ENCODE measurements at regions not wholly inside any gene's neighbourhood (a gene's known extent, or its start where the extent isn't known, plus 50 kb on each side); places are given as distances from the start of the nearest gene placed in this dataset.

DNA sequence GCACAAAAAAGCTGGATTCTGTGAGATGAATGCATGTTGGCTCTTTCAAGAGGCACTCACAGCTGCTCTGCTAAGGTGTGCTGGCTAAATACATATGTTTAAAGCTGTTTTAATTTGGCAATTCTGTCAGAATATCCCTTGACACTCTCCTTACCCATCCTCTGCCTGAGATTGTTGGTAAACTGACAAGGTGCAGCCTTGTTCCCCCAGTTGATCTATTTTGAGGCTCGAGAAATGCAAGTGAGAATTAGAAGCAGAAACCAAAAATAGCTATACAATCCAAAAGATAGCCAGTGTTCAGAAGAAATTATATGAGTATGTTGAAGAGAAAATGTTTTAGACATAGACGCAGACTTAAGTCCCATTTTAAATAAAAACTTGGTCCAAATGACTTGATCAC, 971.7 kb upstream of the GYPC start:
- no peaks in the 10 kb centered on the region for H3K36me3 ChIP-seq (ENCODE audit: insufficient read depth, low read depth, low read length)
- no peaks in the 10 kb centered on the region for H3K4me1 ChIP-seq (ENCODE audit: insufficient read depth, low read length)
- no peak overlapping the region for H3K4me3 ChIP-seq (ENCODE audit: low read length)
- H3K9ac ChIP-seq (ENCODE audit: low read depth, low read length) = no peak overlapping the region
- H3K9me3 ChIP-seq (ENCODE audit: insufficient read depth, low read depth, low read length) = no peaks in the 10 kb centered on the region
- H3K27ac ChIP-seq (ENCODE audit: low read length) = no peak overlapping the region
- H3K27me3 ChIP-seq (ENCODE audit: insufficient read depth, low read length) = no peaks in the 10 kb centered on the region

DNA sequence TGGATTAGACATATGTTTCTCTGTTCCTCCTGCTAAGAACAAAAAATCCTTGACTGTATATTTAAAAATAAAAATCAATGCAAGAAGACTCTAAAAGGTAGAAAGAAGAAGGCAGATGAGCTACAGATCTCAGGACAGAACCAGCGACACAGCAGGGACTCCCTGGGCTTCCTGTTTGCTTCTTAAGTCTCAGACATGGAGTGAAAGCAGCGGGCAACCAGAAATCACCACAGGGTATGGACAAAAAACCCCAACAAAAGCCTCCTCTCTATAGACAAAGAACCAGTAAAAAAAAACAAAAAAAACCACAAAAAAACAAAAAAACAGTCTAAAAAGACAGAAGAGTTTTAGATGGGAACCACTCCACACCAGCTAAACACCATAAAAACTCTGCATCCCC, 971.0 kb upstream of the GYPC start:
- no peaks in the 10 kb centered on the region for H3K9me3 ChIP-seq (ENCODE audit: insufficient read depth, low read depth, low read length)
- no peak overlapping the region for H3K4me3 ChIP-seq (ENCODE audit: low read length)
- H3K9ac ChIP-seq (ENCODE audit: low read depth, low read length) = no peak overlapping the region
- no peak overlapping the region for H3K27ac ChIP-seq (ENCODE audit: low read length)
- no peaks in the 10 kb centered on the region for H3K4me1 ChIP-seq (ENCODE audit: insufficient read depth, low read length)
- no peaks in the 10 kb centered on the region for H3K27me3 ChIP-seq (ENCODE audit: insufficient read depth, low read length)
- no peaks in the 10 kb centered on the region for H3K36me3 ChIP-seq (ENCODE audit: insufficient read depth, low read depth, low read length)

DNA sequence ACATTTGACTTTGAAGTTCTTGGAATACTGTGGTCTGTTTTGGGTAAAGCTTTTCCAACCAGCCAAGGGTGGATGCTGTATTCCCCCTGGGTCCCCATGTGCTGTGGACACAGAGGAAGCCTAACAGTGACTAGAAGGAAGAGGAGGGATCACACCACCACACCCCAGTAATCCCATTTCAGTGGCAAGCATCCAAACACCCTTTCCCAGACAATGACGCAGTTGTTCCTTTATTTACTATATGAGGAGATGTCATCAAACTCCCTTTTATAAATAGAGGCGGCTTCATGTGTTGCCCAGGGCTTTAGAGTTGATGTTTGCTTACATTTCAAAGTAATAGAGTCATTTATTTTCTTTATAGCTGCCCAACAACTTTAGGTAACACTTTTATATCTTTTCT, 959.4 kb upstream of the GYPC start:
- Histone ChIP-seq H3K4me1 (ENCODE audit: insufficient read depth, low read length) (no peaks in the 10 kb centered on the region), H3K27ac (ENCODE audit: low read length) (no peak overlapping the region)

DNA sequence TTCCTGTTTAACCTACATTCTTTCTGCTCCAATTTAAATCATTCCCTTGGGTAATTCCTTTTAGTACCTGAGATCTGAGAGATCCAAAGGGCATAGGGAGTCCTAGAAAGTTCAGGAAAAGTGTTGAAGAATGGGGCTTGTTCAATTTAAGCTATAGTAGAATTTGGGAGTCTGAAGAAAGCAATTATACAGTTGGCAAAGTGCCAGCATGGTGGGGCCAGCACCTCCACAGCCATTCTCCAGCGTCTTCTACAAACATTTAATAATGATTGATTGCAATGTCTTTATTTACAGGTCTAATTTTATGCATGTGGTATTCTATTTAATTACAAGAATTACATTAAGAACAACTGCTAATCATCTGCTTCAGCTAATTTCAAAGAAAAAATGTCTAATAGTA, 957.7 kb upstream of the GYPC start:
- Histone ChIP-seq H3K4me1 (ENCODE audit: insufficient read depth, low read length) (no peaks in the 10 kb centered on the region), H3K27me3 (ENCODE audit: insufficient read depth, low read length) (no peaks in the 10 kb centered on the region), H3K36me3 (ENCODE audit: insufficient read depth, low read depth, low read length) (no peaks in the 10 kb centered on the region), H3K4me3 (ENCODE audit: low read length) (no peak overlapping the region), H3K9ac (ENCODE audit: low read depth, low read length) (no peak overlapping the region), H3K9me3 (ENCODE audit: insufficient read depth, low read depth, low read length) (no peaks in the 10 kb centered on the region), H3K27ac (ENCODE audit: low read length) (no peak overlapping the region)

More for the DNA sequence above, 959.4 kb upstream of the GYPC start:
- Histone ChIP-seq H3K4me3 (ENCODE audit: low read length) (no peak overlapping the region), H3K9ac (ENCODE audit: low read depth, low read length) (no peak overlapping the region), H3K36me3 (ENCODE audit: insufficient read depth, low read depth, low read length) (no peaks in the 10 kb centered on the region), H3K27me3 (ENCODE audit: insufficient read depth, low read length) (no peaks in the 10 kb centered on the region), H3K9me3 (ENCODE audit: insufficient read depth, low read depth, low read length) (no peaks in the 10 kb centered on the region)

DNA sequence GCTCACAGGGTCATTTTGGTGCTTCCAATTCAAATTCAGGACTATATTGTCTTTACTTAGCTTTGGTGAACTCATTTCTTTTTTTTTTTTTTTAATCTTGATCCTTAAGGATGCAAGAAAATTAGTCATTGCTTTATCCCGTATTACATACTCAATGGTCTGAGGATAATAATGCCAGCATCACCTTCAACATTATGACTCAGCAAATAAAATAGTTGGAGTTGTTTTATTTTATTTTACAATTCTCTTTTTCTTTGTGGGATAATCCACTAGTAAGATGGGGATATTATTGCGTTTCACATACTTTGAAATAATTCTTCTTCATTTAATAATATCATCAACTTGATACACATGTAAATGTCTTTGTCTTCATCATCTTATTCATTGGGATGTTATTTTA, 954.9 kb upstream of the GYPC start:
- Histone ChIP-seq H3K4me1 (ENCODE audit: insufficient read depth, low read length) (no peaks in the 10 kb centered on the region), H3K27me3 (ENCODE audit: insufficient read depth, low read length) (no peaks in the 10 kb centered on the region), H3K9me3 (ENCODE audit: insufficient read depth, low read depth, low read length) (no peaks in the 10 kb centered on the region), H3K9ac (ENCODE audit: low read depth, low read length) (no peak overlapping the region), H3K36me3 (ENCODE audit: insufficient read depth, low read depth, low read length) (no peaks in the 10 kb centered on the region), H3K4me3 (ENCODE audit: low read length) (no peak overlapping the region), H3K27ac (ENCODE audit: low read length) (no peak overlapping the region)

DNA sequence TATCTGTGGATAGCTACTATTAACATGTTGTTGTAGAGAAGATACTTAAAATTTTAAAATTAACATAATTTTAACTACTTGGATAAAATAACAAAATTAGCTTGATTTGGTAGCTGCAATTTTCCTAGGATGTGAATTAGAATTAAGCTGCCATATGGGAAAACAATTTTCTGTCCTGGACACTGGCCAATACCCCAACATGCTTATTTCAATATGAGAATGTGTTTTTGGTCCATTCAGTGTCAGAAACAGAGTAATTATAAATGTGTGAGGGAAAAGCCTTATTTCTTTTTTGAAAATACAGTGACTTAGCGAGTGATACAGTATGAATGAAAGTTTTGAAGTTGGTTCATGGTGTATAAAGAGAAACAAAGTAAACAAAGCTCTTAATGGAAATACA, 948.3 kb upstream of the GYPC start:
- no peak overlapping the region for H3K4me3 ChIP-seq (ENCODE audit: low read length)
- H3K36me3 ChIP-seq (ENCODE audit: insufficient read depth, low read depth, low read length) = no peaks in the 10 kb centered on the region
- no peaks in the 10 kb centered on the region for H3K4me1 ChIP-seq (ENCODE audit: insufficient read depth, low read length)
- H3K9me3 ChIP-seq (ENCODE audit: insufficient read depth, low read depth, low read length) = no peaks in the 10 kb centered on the region
- no peaks in the 10 kb centered on the region for H3K27me3 ChIP-seq (ENCODE audit: insufficient read depth, low read length)
- no peak overlapping the region for H3K9ac ChIP-seq (ENCODE audit: low read depth, low read length)
- no peak overlapping the region for H3K27ac ChIP-seq (ENCODE audit: low read length)

DNA sequence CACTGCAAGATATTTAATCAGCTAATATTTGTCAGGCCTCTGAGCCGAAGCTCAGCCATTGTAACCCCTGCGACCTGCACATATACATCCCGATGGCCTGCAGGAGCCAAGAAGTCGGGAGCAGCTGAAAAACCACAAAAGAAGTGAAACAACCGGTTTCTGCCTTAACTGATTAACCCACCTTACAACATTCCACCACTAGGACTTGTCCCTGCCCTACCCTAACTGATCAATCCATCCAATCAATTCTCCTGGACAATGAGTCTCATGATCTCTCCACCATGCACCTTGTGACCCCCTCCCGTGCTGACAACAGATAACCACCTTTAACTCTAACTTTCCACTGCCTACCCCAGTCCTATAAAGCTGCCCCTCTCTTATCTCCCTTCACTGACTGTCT, 945.4 kb upstream of the GYPC start:
- no peak overlapping the region for H3K27ac ChIP-seq (ENCODE audit: low read length)
- H3K36me3 ChIP-seq (ENCODE audit: insufficient read depth, low read depth, low read length) = no peaks in the 10 kb centered on the region
- H3K9me3 ChIP-seq (ENCODE audit: insufficient read depth, low read depth, low read length) = no peaks in the 10 kb centered on the region
- H3K9ac ChIP-seq (ENCODE audit: low read depth, low read length) = no peak overlapping the region
- H3K27me3 ChIP-seq (ENCODE audit: insufficient read depth, low read length) = no peaks in the 10 kb centered on the region
- H3K4me3 ChIP-seq (ENCODE audit: low read length) = no peak overlapping the region
- no peaks in the 10 kb centered on the region for H3K4me1 ChIP-seq (ENCODE audit: insufficient read depth, low read length)

DNA sequence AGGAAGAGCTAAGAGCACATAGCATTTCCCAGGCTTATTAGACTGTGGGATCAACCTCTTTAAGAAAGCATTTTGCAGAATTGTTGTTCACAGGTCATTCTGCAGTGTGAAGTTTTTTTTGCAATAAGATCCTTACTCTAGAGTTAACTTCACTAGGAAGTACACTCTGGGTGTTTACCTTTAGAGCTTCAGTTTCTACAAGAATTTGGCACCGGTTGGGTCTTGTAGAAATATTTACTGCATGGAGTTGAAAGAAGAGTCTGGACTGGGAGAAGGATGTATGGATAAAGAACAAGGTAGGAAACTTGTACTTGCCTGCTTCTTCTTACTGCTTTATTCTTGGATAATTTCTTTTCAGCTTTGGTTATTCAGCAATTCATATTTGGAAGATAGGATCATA, 944.9 kb upstream of the GYPC start:
- Histone ChIP-seq H3K9ac (ENCODE audit: low read depth, low read length) (no peak overlapping the region), H3K27ac (ENCODE audit: low read length) (no peak overlapping the region), H3K4me3 (ENCODE audit: low read length) (no peak overlapping the region), H3K27me3 (ENCODE audit: insufficient read depth, low read length) (no peaks in the 10 kb centered on the region), H3K4me1 (ENCODE audit: insufficient read depth, low read length) (no peaks in the 10 kb centered on the region), H3K9me3 (ENCODE audit: insufficient read depth, low read depth, low read length) (no peaks in the 10 kb centered on the region), H3K36me3 (ENCODE audit: insufficient read depth, low read depth, low read length) (no peaks in the 10 kb centered on the region)

DNA sequence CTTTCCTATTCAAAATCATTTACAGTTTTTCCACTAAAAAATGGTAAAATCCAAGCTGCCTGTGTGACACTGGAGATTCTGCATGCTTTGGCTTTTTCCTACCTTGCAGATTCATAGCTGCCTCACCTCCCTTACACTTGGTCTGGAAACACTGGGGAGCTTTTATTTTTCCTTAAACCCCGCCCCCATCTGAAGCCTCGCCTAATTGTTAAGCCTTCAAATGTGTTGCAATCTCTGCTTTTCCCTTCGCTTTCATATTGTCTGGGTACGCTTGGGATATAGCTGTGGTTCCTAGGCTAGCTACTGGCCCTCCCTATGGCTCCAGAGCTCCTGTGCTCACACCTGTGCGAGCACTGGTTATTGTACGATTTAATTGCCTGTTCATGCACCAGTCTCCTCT, 942.4 kb upstream of the GYPC start:
- H3K4me1 ChIP-seq (ENCODE audit: insufficient read depth, low read length) = no peaks in the 10 kb centered on the region

DNA sequence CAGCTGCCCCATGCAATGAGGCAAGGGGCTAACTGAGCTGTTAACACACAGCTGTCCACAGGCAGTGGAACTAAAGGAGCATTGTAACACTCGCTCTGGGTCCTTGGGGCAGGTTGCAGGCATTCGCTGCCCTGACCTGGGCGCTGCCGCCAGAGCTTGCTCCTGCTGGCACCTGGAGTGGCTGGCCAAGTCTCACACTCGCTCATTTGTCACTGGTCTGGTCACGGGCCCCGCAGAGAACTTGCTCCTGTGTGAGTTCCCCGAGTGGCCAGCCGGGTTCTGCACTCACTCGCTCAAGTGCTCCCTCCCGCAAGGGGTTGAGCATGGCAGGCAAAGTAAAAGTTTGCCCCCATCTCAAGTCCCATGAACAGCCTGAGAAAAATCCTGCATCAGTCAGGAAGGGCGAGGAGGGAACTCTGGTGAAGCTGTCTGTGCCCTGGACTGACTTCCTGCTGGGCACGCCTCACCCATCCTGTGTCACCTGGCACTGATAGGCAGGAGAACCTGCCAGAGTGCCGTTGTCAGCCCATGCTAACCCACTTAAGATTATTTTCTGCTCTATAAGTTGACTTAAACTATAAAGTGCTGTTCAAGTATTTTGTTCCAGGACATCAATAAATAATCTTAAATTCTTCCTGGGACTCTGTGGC, 934.8 kb upstream of the GYPC start:
- Histone ChIP-seq H3K27ac (ENCODE audit: low read length) (no peak overlapping the region), H3K4me1 (ENCODE audit: insufficient read depth, low read length) (no peaks in the 10 kb centered on the region), H3K4me3 (ENCODE audit: low read length) (no peak overlapping the region), H3K9ac (ENCODE audit: low read depth, low read length) (no peak overlapping the region), H3K36me3 (ENCODE audit: insufficient read depth, low read depth, low read length) (no peaks in the 10 kb centered on the region), H3K9me3 (ENCODE audit: insufficient read depth, low read depth, low read length) (no peaks in the 10 kb centered on the region), H3K27me3 (ENCODE audit: insufficient read depth, low read length) (no peaks in the 10 kb centered on the region)

More for the DNA sequence above, 942.4 kb upstream of the GYPC start:
- Histone ChIP-seq H3K4me3 (ENCODE audit: low read length) (no peak overlapping the region), H3K36me3 (ENCODE audit: insufficient read depth, low read depth, low read length) (no peaks in the 10 kb centered on the region), H3K9ac (ENCODE audit: low read depth, low read length) (no peak overlapping the region), H3K9me3 (ENCODE audit: insufficient read depth, low read depth, low read length) (no peaks in the 10 kb centered on the region), H3K27me3 (ENCODE audit: insufficient read depth, low read length) (no peaks in the 10 kb centered on the region), H3K27ac (ENCODE audit: low read length) (no peak overlapping the region)

DNA sequence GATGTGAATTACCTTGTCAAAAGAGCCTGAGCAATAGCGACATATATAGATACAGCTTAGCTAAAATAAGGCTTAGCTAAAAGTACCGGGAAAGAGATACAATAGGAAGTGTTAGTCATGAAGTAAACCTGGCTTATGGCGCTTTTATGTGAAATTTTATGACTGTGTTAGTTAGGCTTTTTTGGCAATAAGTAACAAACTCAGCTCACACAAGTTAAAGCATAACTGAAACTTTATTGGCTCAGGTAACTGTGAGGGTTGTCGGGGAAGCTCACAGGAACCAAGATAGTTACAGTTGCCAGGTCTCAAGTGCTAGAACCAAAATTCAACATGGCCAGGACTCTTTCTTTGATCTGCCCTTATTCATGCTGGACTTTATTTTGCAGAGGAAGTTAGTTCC, 925.0 kb upstream of the GYPC start:
- no peak overlapping the region for H3K9ac ChIP-seq (ENCODE audit: low read depth, low read length)
- H3K9me3 ChIP-seq (ENCODE audit: insufficient read depth, low read depth, low read length) = peaks cover 8% of the 10 kb centered on the region; the same call in 1 of the 2 replicates
- no peak overlapping the region for H3K27ac ChIP-seq (ENCODE audit: low read length)
- no peak overlapping the region for H3K4me3 ChIP-seq (ENCODE audit: low read length)
- H3K36me3 ChIP-seq (ENCODE audit: insufficient read depth, low read depth, low read length) = no peaks in the 10 kb centered on the region
- H3K4me1 ChIP-seq (ENCODE audit: insufficient read depth, low read length) = no peaks in the 10 kb centered on the region
- no peaks in the 10 kb centered on the region for H3K27me3 ChIP-seq (ENCODE audit: insufficient read depth, low read length)

DNA sequence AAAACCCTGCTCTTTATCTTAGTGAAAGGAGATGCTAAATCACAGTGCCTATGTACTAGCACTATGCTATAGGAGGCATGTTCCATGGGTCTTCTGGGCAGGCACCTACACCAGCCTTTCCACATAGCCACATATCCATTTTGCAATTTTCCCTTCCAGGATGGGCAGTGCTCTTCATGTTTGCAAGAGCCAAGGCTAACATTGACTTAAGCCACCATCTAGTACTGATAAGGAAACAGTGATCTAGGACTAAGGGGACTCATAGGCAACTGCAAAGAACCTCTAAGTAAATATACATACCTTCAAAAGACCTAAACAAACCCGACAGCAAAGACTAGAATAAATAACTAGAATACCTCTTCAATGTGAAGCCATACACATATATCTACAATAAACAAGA, 919.7 kb upstream of the GYPC start:
- Histone ChIP-seq H3K9ac (ENCODE audit: low read depth, low read length) (no peak overlapping the region), H3K27me3 (ENCODE audit: insufficient read depth, low read length) (no peaks in the 10 kb centered on the region), H3K4me1 (ENCODE audit: insufficient read depth, low read length) (no peaks in the 10 kb centered on the region), H3K4me3 (ENCODE audit: low read length) (no peak overlapping the region), H3K9me3 (ENCODE audit: insufficient read depth, low read depth, low read length) (peaks cover 16% of the 10 kb centered on the region; the same call in 1 of the 2 replicates), H3K36me3 (ENCODE audit: insufficient read depth, low read depth, low read length) (no peaks in the 10 kb centered on the region), H3K27ac (ENCODE audit: low read length) (no peak overlapping the region)

Measured in iPS-20b (cell line).